ENCODE measurements at regions not wholly inside any gene's neighbourhood (a gene's known extent, or its start where the extent isn't known, plus 50 kb on each side); places are given as distances from the start of the nearest gene placed in this dataset.
"Not testable (repeated sequence)": the region's sequence is repeated elsewhere in the genome, so short reads cannot be mapped to it uniquely, and the experiment has no call there.

GRCh38 chr14:23751616-23752015 lies 115.5 kb downstream of the DHRS2 start:
- DNase-seq (ENCODE audit: low read depth in 2 of 2): no peak

GRCh38 chr14:23763394-23763793 lies 127.2 kb downstream of the DHRS2 start:
- no peak for DNase-seq (ENCODE audit: low read depth in 2 of 2)

GRCh38 chr14:23766737-23767401 lies 130.7 kb downstream of the DHRS2 start:
- DNase-seq (ENCODE audit: low read depth in 2 of 2): no peak

- not testable (repeated sequence) for DNase-seq (ENCODE audit: low read depth in 2 of 2)
Measured at GRCh38 chr14:23769221-23769728, 133.1 kb downstream of the DHRS2 start.

GRCh38 chr14:23773981-23774380 lies 137.8 kb downstream of the DHRS2 start:
- DNase-seq (ENCODE audit: low read depth in 2 of 2): no peak

GRCh38 chr14:23776296-23776695 lies 140.1 kb downstream of the DHRS2 start:
- no peak for DNase-seq (ENCODE audit: low read depth in 2 of 2)

- DNase-seq (ENCODE audit: low read depth in 2 of 2): no peak
Measured at GRCh38 chr14:23785208-23785607, 149.0 kb downstream of the DHRS2 start.

- no peak for DNase-seq (ENCODE audit: low read depth in 2 of 2)
Measured at GRCh38 chr14:23787436-23787835, 151.3 kb downstream of the DHRS2 start.

GRCh38 chr14:23789696-23790095 lies 153.5 kb downstream of the DHRS2 start:
- no peak for DNase-seq (ENCODE audit: low read depth in 2 of 2)

GRCh38 chr14:23793532-23793931 lies 157.4 kb downstream of the DHRS2 start:
- DNase-seq (ENCODE audit: low read depth in 2 of 2): no peak

GRCh38 chr14:23800811-23801210 lies 152.8 kb upstream of the DHRS4 start:
- DNase-seq (ENCODE audit: low read depth in 2 of 2): no peak

GRCh38 chr14:23801766-23802165 lies 151.8 kb upstream of the DHRS4 start:
- no peak for DNase-seq (ENCODE audit: low read depth in 2 of 2)

GRCh38 chr14:23804817-23805216 lies 148.8 kb upstream of the DHRS4 start:
- no peak for DNase-seq (ENCODE audit: low read depth in 2 of 2)

- DNase-seq (ENCODE audit: low read depth in 2 of 2): no peak
Measured at GRCh38 chr14:23805761-23806160, 147.8 kb upstream of the DHRS4 start.

GRCh38 chr14:23814527-23815256 lies 138.9 kb upstream of the DHRS4 start:
- DNase-seq (ENCODE audit: low read depth in 2 of 2): no peak

- no peak for DNase-seq (ENCODE audit: low read depth in 2 of 2)
Measured at GRCh38 chr14:23816371-23816770, 137.2 kb upstream of the DHRS4 start.

- no peak for DNase-seq (ENCODE audit: low read depth in 2 of 2)
Measured at GRCh38 chr14:23817164-23817767, 136.3 kb upstream of the DHRS4 start.

- DNase-seq (ENCODE audit: low read depth in 2 of 2): no peak
Measured at GRCh38 chr14:23827100-23827892, 126.3 kb upstream of the DHRS4 start.

GRCh38 chr14:23828001-23828400 lies 125.6 kb upstream of the DHRS4 start:
- no peak for DNase-seq (ENCODE audit: low read depth in 2 of 2)

GRCh38 chr14:23828616-23829015 lies 125.0 kb upstream of the DHRS4 start:
- no peak for DNase-seq (ENCODE audit: low read depth in 2 of 2)

- DNase-seq (ENCODE audit: low read depth in 2 of 2): no peak
Measured at GRCh38 chr14:23829736-23830471, 123.7 kb upstream of the DHRS4 start.

All from stimulated activated CD8-positive, alpha-beta memory T cell treated with anti-CD3 and anti-CD28 coated beads, Interleukin-2, amount 100 ng/mL, for 48 hours (primary cell).